Stimulated activated CD4-positive, alpha-beta T cell treated with anti-CD3 and anti-CD28 coated beads, Interleukin-2, amount 100 ng/mL, for 48 hours (primary cell): ENCODE measurements at regions not wholly inside any gene's neighbourhood (a gene's known extent, or its start where the extent isn't known, plus 50 kb on each side); places are given as distances from the start of the nearest gene placed in this dataset.
"Not testable (repeated sequence)": the region's sequence is repeated elsewhere in the genome, so short reads cannot be mapped to it uniquely, and the experiment has no call there.

ENCODE experiments used
- DNase-seq, 2 donors: peaks; one replicate each; pipeline ENCODE4 v3.0.0-alpha.2; 2020

GRCh38 chr12:75941661-75942060, 89.9 kb downstream of the PHLDA1 start:
- not testable (repeated sequence) for DNase-seq

- no peak for DNase-seq
These were observed 92.4 kb downstream of the PHLDA1 start for GRCh38 chr12:75939016-75939642.

DNA sequence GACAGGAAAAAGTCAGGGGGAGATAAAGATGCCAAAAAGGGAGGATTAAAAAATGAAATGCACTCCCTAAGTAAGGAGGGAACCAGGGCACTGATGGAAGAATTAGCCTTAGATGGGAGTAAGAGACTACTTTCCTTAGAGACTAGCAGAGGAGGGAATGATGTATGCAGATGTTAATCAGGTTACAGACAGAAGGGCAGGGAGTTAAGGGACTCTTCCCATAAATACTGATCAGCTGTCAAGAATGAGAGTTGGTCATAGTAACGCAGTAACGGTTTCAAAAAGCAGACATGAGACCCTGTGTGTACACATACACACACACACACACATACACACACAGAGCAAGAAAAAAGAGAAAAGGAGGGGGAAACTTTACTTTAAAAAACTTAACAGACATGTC, 93.4 kb downstream of the PHLDA1 start:
- no peak for DNase-seq

DNA sequence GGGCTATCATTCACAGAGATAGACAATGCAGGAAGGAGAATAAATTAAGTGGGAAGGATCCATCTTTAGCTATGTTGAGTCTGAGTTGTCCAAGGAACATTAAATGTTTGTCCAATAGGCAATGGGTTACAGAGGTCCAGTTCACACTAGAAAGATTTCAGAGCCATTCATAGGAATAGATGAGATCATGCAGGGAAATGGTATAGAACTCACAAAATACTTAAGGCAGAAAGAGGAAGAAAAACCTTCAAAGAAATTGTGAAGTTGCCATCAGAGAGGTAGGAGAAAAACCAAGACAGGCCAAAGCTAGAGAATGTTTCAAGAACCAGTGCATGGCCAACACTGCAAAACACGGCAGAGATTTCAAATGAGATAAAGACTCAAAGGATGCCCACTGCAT, 94.1 kb downstream of the PHLDA1 start:
- DNase-seq, result no peak

DNA sequence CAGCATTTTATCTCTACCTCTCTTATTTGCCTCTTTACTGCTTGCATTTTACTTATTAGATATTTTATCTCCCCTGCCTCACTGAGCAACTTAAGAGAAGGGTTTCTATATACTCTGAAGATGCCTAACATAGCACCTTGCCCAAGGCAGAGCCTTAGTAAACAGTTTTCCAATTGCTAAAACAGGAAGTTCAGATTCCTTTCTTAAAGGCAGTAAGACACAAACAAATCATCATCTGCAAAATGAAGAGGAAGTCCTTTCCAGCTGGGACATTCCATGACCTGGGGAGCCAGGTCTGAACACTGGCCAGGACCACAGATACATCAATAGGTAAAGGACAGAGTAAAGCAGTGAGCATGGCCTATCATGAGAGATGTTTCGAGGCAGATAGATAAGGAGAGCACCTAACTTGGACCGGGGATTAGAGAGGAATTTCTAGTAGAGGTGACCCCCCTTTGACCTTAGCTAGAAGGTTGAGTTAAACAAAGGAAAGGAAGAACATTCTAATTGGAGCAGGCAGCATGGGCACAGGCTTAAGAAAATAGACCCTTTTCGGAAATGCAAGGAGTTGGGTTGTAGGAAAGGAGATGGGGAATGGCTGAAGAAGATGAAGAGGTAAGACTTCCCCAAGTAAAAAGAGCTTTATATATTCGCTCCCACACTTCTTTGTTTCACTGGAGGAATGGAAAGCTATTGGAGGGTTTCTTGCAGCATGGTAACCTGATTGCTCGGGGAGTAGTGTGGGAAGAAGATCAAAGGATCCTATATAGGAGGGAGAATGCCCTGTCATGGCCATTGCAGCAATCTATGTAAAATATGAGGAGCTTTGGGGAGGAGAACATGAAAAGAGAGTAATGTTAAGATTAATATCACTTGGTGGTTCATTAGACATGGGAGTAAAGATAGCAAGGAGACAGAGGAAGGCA, 94.8 kb downstream of the PHLDA1 start:
- DNase-seq, result no peak

DNA sequence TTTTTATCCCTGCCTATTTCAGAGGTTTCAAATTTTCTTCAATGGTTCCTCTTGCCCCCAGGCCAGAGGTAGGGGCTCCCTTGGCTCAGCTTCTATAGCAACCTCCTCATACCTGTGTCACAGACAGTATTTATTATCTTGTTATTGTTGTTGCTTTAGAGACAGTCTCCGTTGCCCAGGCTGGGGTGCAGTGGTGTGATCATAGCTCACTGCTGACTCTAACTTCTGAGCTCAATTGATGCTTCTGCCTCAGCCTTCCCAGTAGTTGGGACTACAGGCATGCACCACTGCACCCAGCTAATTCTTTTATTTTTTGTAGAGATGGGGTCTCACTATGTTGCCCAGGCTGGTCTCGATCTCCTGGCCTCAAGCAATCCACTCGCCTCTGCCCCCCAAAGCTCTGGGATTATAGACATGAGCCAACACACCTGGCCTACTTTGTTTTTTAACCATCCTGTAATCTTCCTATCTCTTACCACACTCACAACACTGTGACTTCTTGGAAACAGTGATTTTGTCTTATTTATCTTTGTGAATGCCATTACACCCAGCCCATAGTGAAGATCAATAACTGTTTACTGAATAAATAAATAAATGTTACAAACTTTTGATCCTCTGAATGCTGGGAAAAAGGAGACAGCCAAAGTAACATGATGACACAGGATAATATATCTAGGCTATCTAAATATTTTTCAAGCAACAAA, 95.9 kb downstream of the PHLDA1 start:
- DNase-seq, result no peak

DNA sequence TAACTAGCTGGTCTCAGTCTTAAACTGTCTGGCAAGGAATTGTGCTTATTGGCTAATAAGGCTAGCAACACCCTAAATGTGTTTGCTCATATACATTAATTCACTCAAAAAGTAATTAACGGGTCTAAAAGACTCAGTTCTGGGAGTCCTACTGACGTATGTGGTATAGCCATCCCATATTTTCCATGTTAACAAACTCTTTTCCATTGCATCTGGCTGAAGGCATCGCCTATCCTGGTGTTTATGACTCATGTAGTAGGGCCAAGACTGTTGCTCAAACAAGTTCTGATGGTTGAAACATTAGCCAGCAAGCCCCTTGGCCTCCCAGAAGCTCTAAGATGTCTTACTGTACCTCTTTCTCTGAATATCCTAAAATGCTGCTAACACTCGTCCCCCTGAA, 98.5 kb downstream of the PHLDA1 start:
- no peak for DNase-seq

DNA sequence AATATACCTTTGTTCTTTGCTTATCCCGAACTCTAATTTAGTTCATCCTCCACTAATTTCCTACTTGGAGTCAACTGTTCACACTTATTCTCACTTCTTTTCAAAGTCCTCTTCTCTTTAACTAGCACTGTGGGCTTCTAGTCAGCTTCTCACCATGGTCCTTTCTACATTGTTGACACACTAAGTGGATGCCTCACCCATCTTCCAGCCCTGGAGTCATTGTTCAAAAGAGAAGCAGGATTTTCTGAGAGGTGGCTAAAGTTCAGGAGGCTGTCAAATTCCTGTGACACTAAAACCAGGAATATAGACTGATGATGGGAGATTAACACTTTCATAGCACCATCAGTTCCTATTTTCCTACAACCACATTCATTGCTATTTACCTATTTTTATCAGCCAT, 99.3 kb downstream of the PHLDA1 start:
- no peak for DNase-seq

DNA sequence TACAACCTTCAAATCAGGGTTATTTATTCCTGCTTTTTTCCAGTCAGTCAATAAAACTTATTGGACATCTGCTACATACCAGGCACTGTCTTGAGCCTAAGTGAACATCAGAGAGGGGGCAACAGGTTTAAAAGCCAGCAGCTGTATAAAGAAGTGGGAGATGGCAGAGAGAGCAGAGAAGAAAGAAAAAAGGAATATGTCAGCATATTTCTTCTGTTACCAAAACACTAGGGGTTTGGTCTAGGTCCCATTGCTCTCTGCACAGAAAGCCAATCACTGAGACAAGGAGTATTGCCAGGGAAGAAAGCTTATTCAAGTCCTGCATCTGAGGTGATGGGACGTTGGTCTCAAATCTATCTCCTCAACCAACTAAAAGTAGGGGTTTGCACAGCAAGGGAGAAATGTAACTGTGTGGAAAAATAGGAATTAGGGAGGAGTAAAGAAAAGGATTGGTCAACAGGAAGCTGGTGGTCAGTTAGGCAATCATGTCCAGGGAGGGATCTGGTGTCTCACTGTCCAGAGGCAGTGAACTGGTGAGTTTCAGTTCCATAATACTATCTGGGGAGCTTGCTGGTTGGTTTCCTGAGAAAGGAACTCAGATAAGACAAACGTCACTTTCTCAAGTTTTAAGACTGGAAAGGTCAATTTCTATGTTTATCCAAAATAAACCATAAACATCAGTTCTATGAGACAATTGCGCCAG, 107.5 kb downstream of the PHLDA1 start:
- no peak for DNase-seq

DNA sequence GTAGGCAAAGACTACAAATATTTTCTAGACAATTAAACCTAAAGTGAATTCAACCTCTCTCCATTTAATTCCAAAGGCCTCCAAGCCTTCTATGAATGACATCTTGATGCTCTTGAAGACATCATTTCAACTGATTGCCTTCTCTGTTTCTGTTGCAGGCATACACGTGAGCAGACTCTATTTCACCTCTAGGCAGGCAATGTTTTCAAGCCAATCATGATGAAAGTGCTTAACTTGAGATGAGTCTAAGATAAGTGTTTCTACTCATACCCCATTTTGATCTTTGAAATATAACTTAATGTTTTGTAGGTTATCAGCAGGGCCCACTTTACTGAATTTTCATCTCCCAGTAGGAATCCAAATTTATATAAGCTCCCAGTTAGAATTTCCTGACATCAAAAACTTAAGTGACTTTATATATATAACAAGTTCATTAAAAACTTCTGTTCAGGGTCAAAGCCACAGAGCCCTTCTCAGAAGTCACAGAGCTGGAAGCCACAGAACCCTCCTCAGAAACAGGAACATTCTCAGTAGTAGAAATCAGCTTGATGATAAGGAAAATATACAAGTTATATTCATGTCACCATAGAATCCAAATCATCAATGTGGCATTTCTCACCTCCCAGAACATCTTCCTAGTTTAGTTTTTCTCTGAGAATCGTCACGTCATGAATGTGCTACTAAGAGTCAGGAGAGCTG, 108.5 kb downstream of the PHLDA1 start:
- DNase-seq, result no peak

- no peak for DNase-seq
These were observed 109.8 kb downstream of the PHLDA1 start for GRCh38 chr12:75921622-75922289.

GRCh38 chr12:75917715-75918114, 113.9 kb downstream of the PHLDA1 start:
- DNase-seq, result no peak

- no peak for DNase-seq
These were observed 114.5 kb downstream of the PHLDA1 start for GRCh38 chr12:75917083-75917482.

- peak; percentile 32 to 43 for DNase-seq
These were observed 117.8 kb downstream of the PHLDA1 start for GRCh38 chr12:75913502-75914351.

GRCh38 chr12:75909714-75910656, 121.6 kb downstream of the PHLDA1 start:
- DNase-seq, result no peak

- no peak for DNase-seq
These were observed 122.5 kb downstream of the PHLDA1 start for GRCh38 chr12:75908961-75909605.

DNA sequence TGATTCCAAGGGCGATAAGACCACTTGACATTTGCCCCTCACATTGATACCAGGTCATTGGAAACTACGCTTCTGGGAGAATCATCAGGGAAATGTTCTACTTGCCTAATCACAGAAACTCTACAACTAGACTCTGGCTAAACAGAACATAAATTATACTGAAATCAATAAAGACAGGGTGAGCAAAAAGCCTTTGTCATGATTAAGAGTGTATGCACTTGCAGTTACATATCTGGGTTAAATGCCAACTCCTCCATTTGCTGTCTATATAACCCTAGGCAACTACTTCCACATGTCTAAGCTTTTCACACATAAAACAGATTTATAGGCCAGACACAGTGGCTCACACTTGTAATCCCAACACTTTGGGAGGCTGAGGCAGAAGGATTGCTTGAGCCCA, 125.7 kb downstream of the PHLDA1 start:
- no peak for DNase-seq

DNA sequence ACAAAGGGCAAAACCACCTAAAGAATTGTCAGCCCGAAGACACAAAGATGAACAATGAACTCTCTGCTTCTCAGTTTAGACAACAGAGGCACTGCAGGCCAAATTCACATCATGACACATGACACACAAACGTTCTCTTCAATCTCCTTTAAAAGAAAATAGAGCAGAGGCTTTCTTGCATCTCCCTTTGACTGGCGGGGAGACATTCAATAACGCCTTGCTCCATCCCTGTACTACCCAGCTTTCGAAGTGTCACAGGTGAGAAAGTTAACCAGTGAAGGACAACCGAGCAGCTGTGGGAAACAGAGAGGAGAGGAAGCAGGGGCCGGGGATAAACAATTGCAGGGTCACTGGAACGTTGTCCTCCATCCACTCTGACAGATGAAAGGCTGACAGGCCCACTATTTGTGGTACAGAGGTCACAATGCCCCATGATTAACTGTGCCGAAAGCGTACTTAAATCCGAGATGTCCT, 130.8 kb downstream of the PHLDA1 start:
- DNase-seq, result no peak

- DNase-seq, result no peak
These were observed 131.3 kb downstream of the PHLDA1 start for GRCh38 chr12:75900226-75900625.
